C4-2B (cell line): ENCODE measurements at regions not wholly inside any gene's neighbourhood (a gene's known extent, or its start where the extent isn't known, plus 50 kb on each side); places are given as distances from the start of the nearest gene placed in this dataset.

Experiments used
- H3K27ac ChIP-seq: fragments of 450-650 bp; 2 replicates; pipeline ENCODE4 v1.5.1; 2017
- CTCF ChIP-seq: fragments of 450-650 bp; conservative IDR thresholded peaks from 2 replicates; pipeline ENCODE4 v1.5.1; 2017; ENCODE audit warnings: mild to moderate bottlenecking
- ZFX ChIP-seq: fragments of 450-650 bp; IDR thresholded peaks from 2 replicates; pipeline ENCODE4 v1.6.1; 2017

DNA sequence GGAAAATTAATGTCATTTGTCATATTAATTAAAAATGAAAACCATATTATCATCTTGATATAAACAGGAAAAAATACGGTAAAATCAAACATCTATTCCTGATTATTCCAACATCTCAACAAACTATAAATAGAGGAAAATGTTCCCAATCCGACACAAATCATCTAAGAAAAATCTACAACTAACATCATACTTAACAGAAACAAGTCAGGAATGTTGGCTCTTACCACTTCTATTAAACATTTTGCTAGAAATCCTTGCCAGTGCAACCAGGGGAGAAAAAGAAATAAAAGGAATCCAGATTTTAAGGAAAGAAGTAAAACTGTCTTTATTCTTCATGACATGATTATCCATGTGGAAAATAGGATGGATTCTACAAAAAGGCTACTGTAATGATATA lies 77.0 kb upstream of the IRF2BP2 start:
- no peak for TF ChIP-seq ZFX
- TF ChIP-seq CTCF = no peak
- no peak overlapping the region for H3K27ac ChIP-seq

GRCh38 chr1:234686035-234686434 lies 76.1 kb upstream of the IRF2BP2 start:
- no peak overlapping the region for H3K27ac ChIP-seq
- TF ChIP-seq CTCF (no peak), ZFX (no peak)

- no peak overlapping the region for H3K27ac ChIP-seq
- TF ChIP-seq ZFX = no peak
- TF ChIP-seq CTCF = no peak
Observed at GRCh38 chr1:234684856-234685255, 74.9 kb upstream of the IRF2BP2 start.

GRCh38 chr1:234683861-234684632 lies 74.1 kb upstream of the IRF2BP2 start:
- no peak for TF ChIP-seq ZFX
- no peak for TF ChIP-seq CTCF
- H3K27ac ChIP-seq = no peak overlapping the region

DNA sequence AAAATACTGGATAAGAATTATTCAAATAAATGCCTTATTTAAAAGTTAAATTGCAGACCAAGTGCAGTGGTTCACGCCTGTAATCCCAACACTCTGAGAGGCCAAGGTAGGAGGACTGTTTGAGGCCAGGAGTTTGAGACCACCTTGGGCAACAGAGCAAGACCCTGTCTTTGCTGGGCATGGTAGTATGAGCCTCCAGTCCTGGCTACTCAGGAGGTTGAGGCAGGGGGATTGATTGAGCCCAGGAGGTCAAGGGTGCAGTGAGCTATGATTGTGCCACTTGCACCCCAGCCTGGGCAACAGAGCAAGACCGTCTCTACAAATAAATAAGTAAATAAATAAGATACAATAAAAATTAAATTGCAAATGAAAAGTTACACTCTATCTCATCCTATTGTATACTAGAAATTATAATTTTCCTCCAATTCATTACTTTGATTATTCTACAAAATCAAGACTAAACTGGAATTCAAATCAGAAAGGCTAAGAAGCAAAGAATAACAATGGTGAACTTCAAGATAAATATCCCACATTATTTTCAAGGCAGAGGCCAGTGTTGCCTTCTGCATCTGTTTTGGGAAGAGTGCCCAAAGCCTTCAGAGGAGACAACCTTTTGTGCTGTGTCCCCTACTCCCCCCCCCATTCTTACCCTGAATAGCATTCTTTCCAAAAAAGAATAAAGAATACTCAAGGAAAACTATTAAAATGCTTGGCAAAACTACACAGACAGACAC lies 73.3 kb upstream of the IRF2BP2 start:
- H3K27ac ChIP-seq = no peak overlapping the region
- TF ChIP-seq CTCF (no peak), ZFX (no peak)

DNA sequence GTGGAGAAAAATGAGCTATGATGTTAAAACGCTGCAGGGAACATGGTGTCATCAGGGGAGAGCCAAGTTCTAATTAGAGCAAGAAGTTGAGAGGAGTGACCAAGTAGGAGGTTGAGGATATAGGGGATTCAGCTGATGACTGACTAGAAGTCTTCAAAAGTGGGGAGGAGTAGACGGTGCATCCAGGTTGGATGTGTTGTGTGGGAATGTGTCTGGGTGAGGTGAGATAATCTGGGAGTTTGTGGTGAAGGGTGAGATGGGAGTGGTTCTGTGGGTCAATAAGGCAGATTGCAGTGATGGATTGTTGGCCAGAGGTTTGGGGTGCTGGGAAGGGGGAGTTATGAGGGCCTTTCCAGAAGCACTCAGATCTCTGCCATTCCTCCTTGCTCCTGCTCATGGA lies 72.0 kb upstream of the IRF2BP2 start:
- no peak for TF ChIP-seq CTCF
- TF ChIP-seq ZFX = no peak
- H3K27ac ChIP-seq = no peak overlapping the region

DNA sequence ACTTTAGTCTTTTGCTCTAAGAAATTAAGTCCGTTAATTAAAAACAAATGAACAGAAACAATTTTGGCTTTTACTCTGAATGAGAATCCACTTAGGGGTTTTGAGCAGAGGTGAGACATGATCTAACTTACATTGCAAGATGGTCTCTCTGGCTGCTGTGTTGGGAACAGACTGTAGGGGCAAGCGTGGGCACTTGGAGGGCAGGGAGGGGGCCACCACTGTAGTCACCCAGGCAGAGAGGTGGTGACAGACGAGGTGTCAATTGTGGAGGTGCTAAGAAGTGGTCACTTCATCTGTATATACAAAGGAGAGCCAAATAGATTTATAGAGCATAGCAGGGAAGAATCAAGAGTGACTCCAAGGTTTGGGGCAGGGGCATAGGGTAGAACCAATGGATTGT lies 71.1 kb upstream of the IRF2BP2 start:
- H3K27ac ChIP-seq = no peak overlapping the region
- no peak for TF ChIP-seq ZFX
